ENCODE measurements at regions not wholly inside any gene's neighbourhood (a gene's known extent, or its start where the extent isn't known, plus 50 kb on each side); places are given as distances from the start of the nearest gene placed in this dataset.

GRCh38 chr12:20289520-20289919, 78.8 kb upstream of the PDE3A start:
- TF ChIP-seq CTCF (IDR thresholded peaks at IDR 0.05; ENCODE audit: low read length), result no peak
- TF ChIP-seq EZH2 (optimal IDR thresholded peaks at IDR 0.05; ENCODE audit: low read depth, low read length), result no peak
